ENCODE measurements at regions not wholly inside any gene's neighbourhood (a gene's known extent, or its start where the extent isn't known, plus 50 kb on each side); places are given as distances from the start of the nearest gene placed in this dataset.

- Histone ChIP-seq H3K27ac (ENCODE audit: low read length in 2 of 2) (no peak overlapping the region), H3K36me3 (replicated peaks in 1 of 2; ENCODE audit: control extremely low read depth in 1 of 2, control insufficient read depth in 1 of 2, extremely low read depth in 1 of 2, insufficient read depth in 2 of 2, low read length in 1 of 2) (no peaks in the 10 kb centered on the region), H3K4me2 (replicated peaks; ENCODE audit: low read depth, low read length, poor library complexity, severe bottlenecking) (no peak overlapping the region), H3K4me1 (ENCODE audit: control insufficient read depth in 2 of 2, insufficient read depth in 2 of 2, low read length in 2 of 2) (no peaks in the 10 kb centered on the region), H3K9me3 (ENCODE audit: control extremely low read depth in 1 of 3, control insufficient read depth in 2 of 3, insufficient read depth in 1 of 3, low read length in 2 of 3) (no peaks in the 10 kb centered on the region), H4K20me1 (ENCODE audit: control insufficient read depth, insufficient read depth, low read length, poor library complexity, severe bottlenecking) (no peaks in the 10 kb centered on the region), H3K79me2 (ENCODE audit: control insufficient read depth, insufficient read depth, low read length) (no peaks in the 10 kb centered on the region), H2AFZ (ENCODE audit: insufficient read depth, low read depth, low read length, poor library complexity, severe bottlenecking) (no peak overlapping the region), H3K4me3 (ENCODE audit: control extremely low read depth in 1 of 5, extremely low read depth in 1 of 5, insufficient read depth in 1 of 5, low read depth in 2 of 5, low read length in 4 of 5) (no peak overlapping the region), H3K27me3 (replicated peaks in 1 of 4; ENCODE audit: control extremely low read depth in 1 of 4, control insufficient read depth in 3 of 4, insufficient read depth in 4 of 4, low read length in 3 of 4) (peaks cover 0 to 10% (median 3%) of the 10 kb centered on the region in 4 experiments), H3K9ac (ENCODE audit: low read length) (no peak overlapping the region)
- Mint-ChIP-seq H3K27ac (no peak overlapping the region), H3K4me1 (no peaks in the 10 kb centered on the region), H3K27me3 (peaks cover 14% of the 10 kb centered on the region), H3K9me3 (ENCODE audit: insufficient read depth) (no peaks in the 10 kb centered on the region), H3K4me3 (no peak overlapping the region)
- ATAC-seq (ENCODE audit: low read depth), result no peak
- CTCF ChIA-PET, result interaction anchor here (0.7 kb wide), 1 partner anchor 18 kb away, joined by 4 read pairs; no protein-coding TSS in a partner anchor
- POLR2A ChIA-PET, result no interaction called here
- intact Hi-C loops (cut with micrococcal nuclease), result no loop called here
- WGBS (ENCODE audit: insufficient coverage), result 88% methylated on average over 3 of the region's 3 CpGs
- TF ChIP-seq CTCF (IDR thresholded peaks at IDR 0.05), result no peak
- TF ChIP-seq EZH2 (IDR thresholded peaks at IDR 0.05; ENCODE audit: borderline replicate concordance, insufficient read depth, low read depth, low read length, poor library complexity, severe bottlenecking), result no peak
- no peak for DNase-seq
These were observed 115.6 kb downstream of the LARP7 start for GRCh38 chr4:112752510-112752909.

GRCh38 chr4:112753333-112753732 lies 116.4 kb downstream of the LARP7 start:
- no peaks in the 10 kb centered on the region for H3K9me3 ChIP-seq (ENCODE audit: control extremely low read depth in 1 of 3, control insufficient read depth in 2 of 3, insufficient read depth in 1 of 3, low read length in 2 of 3)
- Mint-ChIP-seq H3K4me3 (no peak overlapping the region), H3K9me3 (ENCODE audit: insufficient read depth) (no peaks in the 10 kb centered on the region), H3K27ac (no peak overlapping the region), H3K27me3 (peaks cover 12% of the 10 kb centered on the region), H3K4me1 (no peaks in the 10 kb centered on the region)
- no peak overlapping the region for H2AFZ ChIP-seq (ENCODE audit: insufficient read depth, low read depth, low read length, poor library complexity, severe bottlenecking)
- no peak overlapping the region for H3K9ac ChIP-seq (ENCODE audit: low read length)
- H3K4me2 ChIP-seq (replicated peaks; ENCODE audit: low read depth, low read length, poor library complexity, severe bottlenecking), result no peak overlapping the region
- H3K4me1 ChIP-seq (ENCODE audit: control insufficient read depth in 2 of 2, insufficient read depth in 2 of 2, low read length in 2 of 2), result no peaks in the 10 kb centered on the region
- no peak for ATAC-seq (ENCODE audit: low read depth)
- no peaks in the 10 kb centered on the region for H4K20me1 ChIP-seq (ENCODE audit: control insufficient read depth, insufficient read depth, low read length, poor library complexity, severe bottlenecking)
- 100% methylated on average over 1 of the region's 3 CpGs for WGBS (ENCODE audit: insufficient coverage)
- no peak for DNase-seq
- peaks cover 0 to 10% (median 1%) of the 10 kb centered on the region in 4 experiments for H3K27me3 ChIP-seq (replicated peaks in 1 of 4; ENCODE audit: control extremely low read depth in 1 of 4, control insufficient read depth in 3 of 4, insufficient read depth in 4 of 4, low read length in 3 of 4)
- no peaks in the 10 kb centered on the region for H3K79me2 ChIP-seq (ENCODE audit: control insufficient read depth, insufficient read depth, low read length)
- intact Hi-C loops (cut with micrococcal nuclease), result no loop called here
- TF ChIP-seq CTCF (IDR thresholded peaks at IDR 0.05), result no peak
- TF ChIP-seq EZH2 (IDR thresholded peaks at IDR 0.05; ENCODE audit: borderline replicate concordance, insufficient read depth, low read depth, low read length, poor library complexity, severe bottlenecking), result no peak
- no peak overlapping the region for H3K27ac ChIP-seq (ENCODE audit: low read length in 2 of 2)
- ChIA-PET CTCF (interaction anchor here (1.5 kb wide), 1 partner anchor 10 kb away, joined by 8 read pairs; no protein-coding TSS in a partner anchor), POLR2A (no interaction called here)
- H3K4me3 ChIP-seq (ENCODE audit: control extremely low read depth in 1 of 5, extremely low read depth in 1 of 5, insufficient read depth in 1 of 5, low read depth in 2 of 5, low read length in 4 of 5), result no peak overlapping the region
- H3K36me3 ChIP-seq (replicated peaks in 1 of 2; ENCODE audit: control extremely low read depth in 1 of 2, control insufficient read depth in 1 of 2, extremely low read depth in 1 of 2, insufficient read depth in 2 of 2, low read length in 1 of 2), result no peaks in the 10 kb centered on the region

Data from B cell (primary cell).